Activated CD8-positive, alpha-beta memory T cell treated with anti-CD3 and anti-CD28 coated beads for 24 hours (primary cell): ENCODE measurements at regions not wholly inside any gene's neighbourhood (a gene's known extent, or its start where the extent isn't known, plus 50 kb on each side); places are given as distances from the start of the nearest gene placed in this dataset.
A peak's percentile ranks its signal among the peaks of the same experiment; 100 is the strongest.
"Not testable (repeated sequence)": the region's sequence is repeated elsewhere in the genome, so short reads cannot be mapped to it uniquely, and the experiment has no call there.

ENCODE experiments used
- DNase-seq: peaks from one replicate; pipeline ENCODE4 v3.0.0-alpha.2; 2020

DNA sequence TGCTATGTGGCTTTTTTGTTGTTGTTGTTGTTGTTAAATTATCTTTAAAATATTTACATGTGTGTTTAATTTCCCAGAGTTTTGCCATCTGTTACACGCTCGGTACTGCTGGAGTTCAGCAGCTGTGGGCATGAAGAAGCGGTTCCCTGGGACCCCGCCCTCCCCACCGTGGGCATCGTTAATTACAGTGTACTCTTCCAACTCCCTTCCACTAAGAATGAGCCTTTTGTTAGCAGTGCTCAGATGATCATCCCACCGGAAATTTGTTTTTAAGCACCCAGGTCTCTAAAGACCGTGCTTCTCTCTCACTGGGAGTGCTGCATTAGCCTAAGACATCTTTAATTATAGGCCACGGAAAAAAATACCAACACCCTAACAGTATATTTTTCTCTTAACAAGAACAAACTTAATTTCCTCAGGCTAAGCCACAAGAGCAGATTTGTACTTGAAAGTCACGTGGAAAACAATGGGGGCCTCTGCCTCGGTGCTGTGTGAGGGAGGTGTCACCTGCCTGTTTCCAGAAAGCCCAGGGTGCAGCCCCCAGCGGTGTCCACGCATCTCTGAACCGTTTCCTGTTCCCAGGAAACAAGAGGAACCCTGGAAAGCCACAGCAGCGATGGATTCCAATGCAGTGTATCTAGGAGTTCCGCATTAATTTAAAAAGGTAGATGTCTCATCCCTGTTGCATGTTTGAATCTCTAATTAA, 113.3 kb upstream of the FRMD1 start:
- DNase-seq: no peak

DNA sequence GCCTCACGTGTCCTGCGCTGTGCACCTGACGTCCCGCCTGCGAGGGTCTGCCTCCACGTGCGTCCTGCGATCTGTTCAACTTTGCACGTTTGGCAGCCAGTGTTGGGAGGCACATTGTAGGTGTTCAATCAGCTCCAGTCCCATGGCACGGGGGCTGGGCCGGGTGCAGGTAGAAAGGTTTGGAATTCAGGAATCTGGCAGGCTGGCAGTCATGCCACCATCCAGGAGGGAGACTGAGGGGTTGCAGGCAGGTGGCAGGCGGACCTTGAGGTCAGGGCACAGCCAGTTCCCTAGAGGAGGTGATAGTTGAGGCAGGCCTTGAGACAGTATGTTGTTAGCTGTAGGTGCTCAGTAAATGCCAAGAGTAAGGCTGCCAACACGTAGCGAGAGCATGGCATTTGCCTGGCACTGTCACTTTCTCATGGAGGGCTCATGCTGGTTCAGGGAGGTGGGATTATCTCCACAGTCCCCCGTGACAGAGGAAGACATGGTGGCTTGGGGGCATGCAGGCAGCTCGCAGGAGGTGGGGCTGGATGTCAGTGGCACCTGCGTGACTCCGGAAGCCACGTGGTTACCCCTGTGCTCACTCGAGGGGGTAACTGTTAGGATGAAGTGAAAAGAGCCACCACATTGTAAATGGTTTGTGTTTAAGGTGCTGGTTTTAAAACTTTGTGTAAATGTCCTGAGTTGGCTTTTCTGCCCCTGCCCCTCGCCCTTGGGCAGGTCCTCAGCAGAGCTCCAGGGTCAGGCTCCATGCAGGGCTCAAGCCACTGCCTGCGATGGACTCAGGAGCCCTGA, 111.8 kb upstream of the FRMD1 start:
- no peak for DNase-seq

- no peak for DNase-seq
Measured at GRCh38 chr6:168190014-168190405, 111.0 kb upstream of the FRMD1 start.

DNA sequence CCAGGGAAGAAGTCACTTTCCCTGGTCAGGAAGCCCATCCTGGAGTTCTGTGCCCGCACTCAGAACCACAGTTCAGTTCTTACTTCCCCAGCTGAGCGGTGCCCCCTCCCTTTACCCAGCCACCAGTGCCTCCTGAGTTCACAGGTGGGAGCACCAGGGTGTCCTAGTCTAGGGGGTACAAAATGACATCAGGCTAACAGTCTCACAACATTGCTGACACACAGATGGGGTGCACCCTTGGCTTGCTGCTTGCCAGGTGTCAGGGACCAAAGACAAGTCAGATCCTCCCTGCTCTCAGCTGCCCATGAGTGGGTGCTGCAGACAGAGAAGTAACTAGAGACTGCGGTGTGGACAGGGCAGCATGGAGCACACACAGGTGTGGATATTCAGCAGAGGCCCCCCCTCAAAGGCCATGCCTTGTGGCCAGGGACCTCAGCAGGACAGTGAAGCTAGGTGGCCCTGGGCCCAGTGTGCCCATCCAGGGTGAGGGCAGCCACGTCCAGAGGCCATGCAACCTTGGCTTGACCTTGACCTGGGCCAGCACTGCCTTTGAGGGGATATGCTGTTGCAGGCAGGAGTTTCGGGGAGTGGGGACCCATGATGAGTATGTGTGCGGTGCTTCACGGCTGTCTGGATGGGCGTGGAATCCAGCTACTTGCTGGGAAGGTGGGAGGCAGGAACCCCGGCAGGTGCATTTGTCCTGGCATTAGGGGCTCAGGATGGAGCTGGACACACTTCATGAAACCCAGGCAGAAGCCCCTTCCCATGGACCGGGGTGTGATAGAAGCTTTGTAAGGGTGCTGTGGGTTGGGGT, 110.4 kb upstream of the FRMD1 start:
- no peak for DNase-seq

- DNase-seq: peak; percentile 33
Measured at GRCh38 chr6:168188369-168189199, 109.6 kb upstream of the FRMD1 start.

- DNase-seq: no peak
Measured at GRCh38 chr6:168186438-168186837, 107.4 kb upstream of the FRMD1 start.

- DNase-seq: not testable (repeated sequence)
Measured at GRCh38 chr6:168186018-168186417, 107.0 kb upstream of the FRMD1 start.

DNA sequence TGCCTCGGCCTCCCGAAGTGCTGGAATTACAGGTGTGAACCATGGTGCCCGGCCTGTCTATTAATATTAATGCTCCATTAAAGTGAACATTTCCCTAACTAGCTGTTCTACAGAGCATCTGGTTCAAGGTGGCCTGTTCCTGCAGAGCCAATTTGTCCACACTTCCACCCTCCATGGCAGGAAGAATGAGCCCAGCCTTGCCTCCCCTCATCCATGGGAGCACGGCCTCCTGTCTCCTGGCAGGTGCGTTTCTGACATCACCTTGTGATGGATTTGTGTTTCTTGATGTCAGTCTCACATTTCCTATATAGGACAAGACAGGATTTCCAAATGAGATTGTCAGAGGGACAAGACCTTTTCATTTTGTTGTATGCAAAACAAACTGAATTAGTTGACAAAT, 105.7 kb upstream of the FRMD1 start:
- DNase-seq: no peak

DNA sequence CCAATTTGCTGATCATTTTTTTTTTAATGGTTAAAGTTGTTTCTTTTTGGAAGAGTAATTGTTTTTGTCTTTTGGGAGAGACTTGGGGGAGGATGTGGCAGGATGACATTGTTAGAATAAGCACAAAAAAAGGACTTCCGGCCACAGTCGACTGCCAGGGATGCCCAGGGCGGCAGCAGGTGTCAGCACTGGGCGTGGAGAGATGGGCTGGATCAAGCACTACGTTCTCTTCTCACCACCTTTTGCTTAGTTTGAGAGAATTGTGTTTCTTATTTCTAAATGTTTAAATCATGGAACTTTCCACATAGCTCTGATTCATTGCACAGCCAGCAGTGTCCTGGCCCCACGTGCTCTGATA, 104.6 kb upstream of the FRMD1 start:
- DNase-seq: no peak

GRCh38 chr6:168182908-168183612, 104.0 kb upstream of the FRMD1 start:
- DNase-seq: no peak

DNA sequence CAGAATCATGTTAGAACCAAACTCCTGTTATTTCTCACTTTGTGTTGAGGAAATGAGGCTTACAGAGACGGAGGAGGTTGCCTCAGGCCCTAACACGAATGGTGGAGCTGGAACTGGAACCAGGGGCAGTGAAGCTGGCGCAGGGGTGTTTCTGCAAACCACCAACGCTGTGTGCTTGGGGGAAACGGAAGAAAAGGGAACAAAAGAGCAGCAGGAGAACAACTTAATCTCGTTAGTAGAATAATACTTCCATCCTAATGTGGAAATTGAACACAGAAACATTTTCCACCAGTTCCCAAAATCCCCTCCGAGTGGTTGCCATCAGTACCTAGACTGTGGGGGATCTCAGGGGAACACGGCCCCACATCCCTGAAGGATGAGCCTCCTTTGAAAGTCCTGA, 103.4 kb upstream of the FRMD1 start:
- no peak for DNase-seq

DNA sequence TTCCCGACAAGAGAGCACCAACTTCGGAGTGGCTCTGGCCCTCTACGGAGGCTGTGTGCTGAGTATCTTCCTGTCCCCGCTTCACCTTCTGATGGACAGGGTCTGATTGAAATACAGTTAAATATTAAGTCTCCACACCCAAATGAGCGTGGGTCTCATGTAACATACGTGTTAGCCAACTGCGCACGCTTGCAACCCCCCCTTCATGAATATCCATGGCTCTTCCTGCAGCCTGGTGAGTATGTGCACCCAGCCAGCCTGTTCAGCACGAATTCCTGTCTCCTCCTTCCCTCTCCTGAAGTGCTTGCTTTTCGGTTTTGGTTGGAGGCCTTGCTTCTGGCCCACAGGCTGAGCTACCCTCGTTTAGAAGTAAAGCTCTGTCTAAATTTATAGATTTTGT, 102.9 kb upstream of the FRMD1 start:
- DNase-seq: no peak

DNA sequence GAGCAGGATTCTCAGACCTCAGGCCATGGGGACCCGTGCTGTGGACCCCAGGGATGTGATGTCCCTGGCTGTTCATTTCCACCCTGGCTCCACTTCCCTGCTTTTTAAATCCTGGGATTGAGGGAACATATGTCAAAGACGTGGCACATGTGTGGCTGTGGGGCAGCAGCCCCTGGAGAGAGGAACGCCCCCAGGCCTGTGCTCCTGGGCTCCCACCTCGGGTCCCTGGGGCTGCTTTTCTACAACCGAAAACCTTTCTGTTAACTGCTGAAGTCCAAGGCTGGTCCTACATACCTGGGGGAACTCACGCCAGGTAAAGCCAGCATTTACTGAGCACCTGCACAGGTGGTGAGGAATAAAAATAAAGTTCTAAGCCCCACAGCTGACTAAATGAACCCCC, 102.3 kb upstream of the FRMD1 start:
- DNase-seq: no peak

- no peak for DNase-seq
Measured at GRCh38 chr6:168180548-168181011, 101.6 kb upstream of the FRMD1 start.

- DNase-seq: no peak
Measured at GRCh38 chr6:168179702-168180382, 100.8 kb upstream of the FRMD1 start.

DNA sequence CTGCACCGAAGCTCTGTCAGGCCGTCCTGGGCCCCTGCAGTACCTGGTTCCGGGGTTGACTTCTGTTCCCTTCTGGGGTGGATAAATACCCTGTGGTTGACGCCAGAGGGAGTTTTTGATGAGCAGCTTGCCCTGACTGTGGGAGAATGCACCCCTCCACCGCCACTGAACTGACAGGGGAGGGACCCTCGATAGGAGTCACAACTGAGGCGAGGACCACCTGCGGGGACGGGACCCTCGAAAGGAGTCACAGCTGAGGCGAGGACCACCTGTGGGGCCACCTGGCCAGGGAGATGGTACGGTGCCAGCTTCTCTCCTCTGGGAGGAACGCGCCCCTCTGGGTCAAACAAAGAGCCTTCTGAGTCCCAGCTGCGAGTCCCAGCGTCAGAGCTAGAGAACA, 100.1 kb upstream of the FRMD1 start:
- DNase-seq: no peak

GRCh38 chr6:168177103-168177891, 98.3 kb upstream of the FRMD1 start:
- no peak for DNase-seq

DNA sequence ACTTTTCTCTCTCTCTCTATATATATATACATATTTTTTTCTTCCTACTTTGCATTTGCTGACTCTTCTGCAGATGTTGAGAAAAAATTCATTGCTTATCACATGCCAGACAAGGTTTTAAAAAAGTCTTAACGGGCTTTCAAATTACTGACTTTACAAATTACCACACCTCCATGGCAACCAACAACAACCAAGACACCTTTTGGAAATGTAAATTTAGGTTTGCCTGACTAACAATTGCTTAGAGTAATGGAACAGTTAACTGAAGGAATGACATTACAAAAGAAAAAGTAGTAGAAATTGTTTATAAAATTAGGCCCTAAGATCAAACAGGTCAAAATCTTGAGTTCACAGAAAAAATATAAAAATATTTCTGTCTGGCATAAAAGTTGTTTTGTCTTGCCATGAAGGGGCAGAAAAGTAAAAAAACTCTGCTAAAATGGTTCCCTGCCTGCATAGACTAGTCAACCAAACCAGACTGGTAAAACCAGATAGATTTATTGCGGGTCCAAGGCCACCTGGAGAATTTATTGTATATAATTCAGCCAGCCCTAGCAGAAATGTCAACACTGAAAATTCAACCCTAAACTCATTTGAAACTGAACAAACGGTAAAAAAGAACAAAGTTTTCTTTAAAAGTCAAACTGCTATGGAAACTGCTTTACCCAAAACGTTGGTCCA, 92.8 kb upstream of the FRMD1 start:
- no peak for DNase-seq

DNA sequence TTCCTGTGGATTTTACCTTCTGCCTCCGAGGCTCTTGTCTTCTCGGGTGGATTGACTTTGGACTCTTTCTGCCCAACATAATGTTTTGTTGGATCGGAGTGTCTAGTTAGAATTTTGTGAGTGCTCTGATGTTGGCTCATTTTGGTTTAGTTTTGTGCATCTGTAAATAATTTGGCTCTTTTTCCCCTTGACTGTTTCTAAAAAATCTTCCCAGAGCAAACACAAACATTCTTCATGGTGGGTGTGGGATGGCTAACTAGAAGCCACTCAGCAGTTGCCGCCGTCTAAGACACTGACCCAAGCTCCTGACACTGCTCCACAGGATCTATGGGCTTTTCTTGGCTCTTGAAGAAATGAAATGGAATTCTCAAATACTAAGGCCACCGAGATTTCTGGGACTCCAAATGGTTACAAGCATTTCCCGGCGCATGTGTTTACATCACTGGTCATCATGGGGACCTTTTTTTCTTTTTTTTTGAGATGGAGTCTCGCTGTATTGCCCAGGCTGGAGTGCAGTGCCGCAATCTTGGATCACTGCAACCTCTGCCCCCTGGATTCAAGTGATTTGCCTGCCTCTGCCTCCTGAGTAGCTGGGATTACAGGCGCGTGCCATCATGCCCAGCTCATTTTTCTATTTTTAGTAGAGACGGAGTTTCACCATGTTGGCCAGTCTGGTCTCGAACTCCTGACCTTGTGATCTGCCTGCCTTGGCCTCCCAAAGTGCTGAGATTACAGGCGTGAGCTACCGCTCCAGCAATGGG, 92.0 kb upstream of the FRMD1 start:
- DNase-seq: no peak
